ENCODE measurements at regions not wholly inside any gene's neighbourhood (a gene's known extent, or its start where the extent isn't known, plus 50 kb on each side); places are given as distances from the start of the nearest gene placed in this dataset.
A peak's percentile ranks its signal among the peaks of the same experiment; 100 is the strongest.
"Not testable (repeated sequence)": the region's sequence is repeated elsewhere in the genome, so short reads cannot be mapped to it uniquely, and the experiment has no call there.

DNA sequence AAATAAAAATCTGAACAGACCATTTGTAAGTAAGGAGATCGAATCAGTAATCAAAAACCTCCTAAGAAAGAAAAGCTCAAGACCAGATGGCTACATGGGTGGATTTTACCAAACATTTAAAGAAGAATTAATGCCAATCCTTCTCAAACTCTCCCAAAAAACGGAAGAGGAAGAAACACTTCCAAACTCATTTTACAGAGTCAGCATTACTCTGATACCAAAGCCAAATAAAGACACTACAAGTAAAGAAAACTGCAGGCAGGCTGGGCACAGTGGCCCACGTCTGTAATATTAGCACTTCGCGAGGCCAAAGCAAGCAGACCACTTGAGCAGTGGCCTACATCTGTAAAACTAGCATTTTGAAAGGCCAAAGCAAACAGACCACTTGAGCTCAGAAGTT lies 159.8 kb downstream of the DPY19L2 start:
- no peak for DNase-seq (ENCODE audit: low spot score)

DNA sequence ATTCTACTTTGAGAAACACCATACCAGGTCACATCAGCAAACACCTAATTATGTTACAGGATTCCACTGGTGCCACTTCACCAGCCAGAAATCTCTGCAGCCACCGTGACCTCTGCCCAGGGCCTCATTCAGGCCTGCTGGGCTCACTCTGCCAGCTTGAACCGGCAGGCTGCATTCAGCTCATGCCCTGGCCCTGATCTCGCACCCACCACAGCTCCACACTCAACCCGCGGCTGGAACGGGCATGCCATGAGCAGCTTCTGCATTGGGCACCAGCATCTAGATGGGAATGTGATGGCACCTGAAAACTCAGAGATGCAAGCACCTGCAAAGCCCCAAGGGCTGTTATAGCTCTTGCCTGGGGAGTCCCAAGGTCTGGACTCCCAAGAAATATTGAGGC lies 168.7 kb downstream of the DPY19L2 start:
- no peak for DNase-seq (ENCODE audit: low spot score)

DNA sequence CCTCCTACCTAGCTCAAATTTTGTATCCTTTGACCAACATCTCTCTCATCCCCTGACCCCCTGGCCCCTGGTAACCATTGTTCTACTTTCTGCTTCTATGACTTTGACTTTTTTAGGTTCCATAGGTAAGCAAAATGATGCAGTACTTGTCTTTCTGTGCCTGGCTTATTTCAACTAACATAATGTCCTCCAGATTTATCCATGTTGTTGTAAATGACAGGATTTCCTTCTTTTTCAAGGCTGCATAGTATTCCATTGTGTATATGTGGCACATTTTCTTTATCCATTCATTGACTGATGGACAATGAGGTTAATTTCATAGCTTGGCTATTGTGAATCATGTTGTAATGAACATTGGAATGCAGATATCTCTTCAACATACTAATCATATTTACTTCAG lies 170.1 kb downstream of the DPY19L2 start:
- no peak for DNase-seq (ENCODE audit: low spot score)

- no peak for DNase-seq (ENCODE audit: low spot score)
Measured at GRCh38 chr12:63496654-63497053, 171.6 kb downstream of the DPY19L2 start.

- DNase-seq (ENCODE audit: low spot score) = no peak
Measured at GRCh38 chr12:63495974-63496373, 172.3 kb downstream of the DPY19L2 start.

DNA sequence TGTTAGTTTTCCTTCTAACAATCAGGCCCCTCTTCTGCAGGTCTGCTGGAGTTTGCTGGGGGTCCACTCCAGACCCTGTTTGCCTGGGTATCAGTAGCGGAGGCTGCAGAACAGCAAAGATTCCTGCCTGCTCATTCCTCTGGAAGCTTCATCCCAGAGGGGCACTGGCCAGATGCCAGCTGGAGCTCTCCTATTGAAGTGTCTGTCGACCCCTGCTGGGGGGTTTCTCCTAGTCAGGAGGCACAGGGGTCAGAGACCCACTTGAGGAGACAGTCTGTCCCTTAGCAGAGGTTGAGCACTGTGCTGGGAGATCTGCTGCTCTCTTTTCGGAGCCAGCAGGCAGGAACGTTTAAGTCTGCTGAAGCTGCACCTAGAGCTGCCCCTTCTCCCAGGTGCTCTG lies 174.9 kb downstream of the DPY19L2 start:
- not testable (repeated sequence) for DNase-seq (ENCODE audit: low spot score)

DNA sequence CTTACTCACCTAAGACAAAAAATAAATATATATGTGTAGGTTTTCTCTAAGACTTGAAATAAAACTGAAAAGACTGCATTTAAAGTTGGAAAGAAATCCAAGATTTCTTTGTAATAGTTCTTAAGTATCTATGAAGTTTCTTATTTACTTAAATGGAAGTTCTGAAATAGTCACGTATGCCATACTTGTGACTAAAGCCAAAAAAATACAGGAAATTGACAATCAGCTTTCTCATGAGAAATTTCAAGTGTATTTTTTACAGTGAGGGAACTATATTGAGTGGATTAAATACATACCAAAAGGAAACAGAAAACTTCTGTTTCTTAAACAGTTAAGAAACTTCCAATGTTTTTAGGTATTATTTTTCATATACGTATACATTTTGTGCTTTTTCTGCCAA lies 188.1 kb downstream of the DPY19L2 start:
- DNase-seq (ENCODE audit: low spot score) = no peak

DNA sequence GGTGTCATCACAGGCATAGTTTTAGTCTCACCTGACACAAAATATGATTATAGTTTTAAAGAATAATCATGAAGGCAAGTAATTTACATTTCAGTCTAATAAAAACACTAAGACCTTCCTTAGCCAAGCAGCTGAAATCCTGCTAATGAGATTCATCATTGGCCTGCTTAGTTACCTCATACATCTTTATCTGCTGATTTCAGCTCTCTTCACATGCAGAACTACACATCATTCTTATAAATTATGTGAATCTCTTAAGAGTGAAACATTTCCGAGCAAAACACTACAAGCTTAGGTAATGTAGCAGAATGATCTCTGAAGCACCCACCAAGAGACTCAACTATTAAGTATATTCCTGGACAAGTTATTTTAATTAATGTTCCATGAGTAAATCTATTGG lies 198.1 kb downstream of the DPY19L2 start:
- no peak for DNase-seq (ENCODE audit: low spot score)

GRCh38 chr12:63467951-63468350 lies 200.3 kb downstream of the DPY19L2 start:
- no peak for DNase-seq (ENCODE audit: low spot score)

GRCh38 chr12:63457857-63458256 lies 210.4 kb downstream of the DPY19L2 start:
- peak; percentile 59 for DNase-seq (ENCODE audit: low spot score)

GRCh38 chr12:63457428-63457827 lies 210.9 kb downstream of the DPY19L2 start:
- DNase-seq (ENCODE audit: low spot score) = no peak

DNA sequence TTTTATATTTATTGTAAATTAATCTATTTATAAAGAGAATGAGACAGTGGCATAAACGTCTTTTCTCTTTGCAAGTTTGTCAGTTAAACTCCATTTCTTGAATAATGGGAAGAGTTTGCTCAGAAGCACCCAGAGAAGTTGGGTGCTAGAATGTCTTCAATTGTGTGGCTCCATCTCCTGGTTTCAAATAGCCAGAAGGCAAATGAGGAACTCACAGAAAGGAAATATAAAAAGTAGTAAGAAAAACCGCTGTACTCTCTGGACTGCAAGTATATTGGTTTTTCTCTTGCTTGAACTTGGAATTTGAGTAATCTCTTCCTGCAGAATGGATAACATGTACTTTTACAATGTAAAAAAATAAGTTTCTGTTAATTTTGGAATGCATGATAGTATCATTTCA lies 217.5 kb downstream of the DPY19L2 start:
- DNase-seq (ENCODE audit: low spot score) = no peak

- no peak for DNase-seq (ENCODE audit: low spot score)
Measured at GRCh38 chr12:63450334-63450733, 218.0 kb downstream of the DPY19L2 start.

- no peak for DNase-seq (ENCODE audit: low spot score)
Measured at GRCh38 chr12:63445224-63445880, 222.9 kb downstream of the DPY19L2 start.

DNA sequence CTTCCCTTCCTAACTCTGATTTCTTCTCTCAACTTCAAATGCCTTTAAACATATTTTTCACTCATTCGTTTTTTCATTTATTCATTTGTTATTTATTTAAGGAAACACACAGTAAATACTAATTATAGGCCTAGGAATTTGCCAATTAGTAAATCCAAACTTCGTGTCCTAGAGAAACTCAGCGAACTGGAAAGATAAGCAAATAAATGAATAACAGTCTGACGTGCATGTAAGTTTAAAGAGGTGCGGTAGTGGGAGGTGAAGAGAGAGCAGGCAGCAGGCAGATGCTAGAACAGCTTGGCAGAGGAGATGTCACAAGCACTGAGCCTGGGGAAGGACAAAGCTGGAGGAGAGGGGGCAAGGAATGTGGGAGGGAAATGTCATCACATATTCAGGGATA lies 228.2 kb downstream of the DPY19L2 start:
- no peak for DNase-seq (ENCODE audit: low spot score)

DNA sequence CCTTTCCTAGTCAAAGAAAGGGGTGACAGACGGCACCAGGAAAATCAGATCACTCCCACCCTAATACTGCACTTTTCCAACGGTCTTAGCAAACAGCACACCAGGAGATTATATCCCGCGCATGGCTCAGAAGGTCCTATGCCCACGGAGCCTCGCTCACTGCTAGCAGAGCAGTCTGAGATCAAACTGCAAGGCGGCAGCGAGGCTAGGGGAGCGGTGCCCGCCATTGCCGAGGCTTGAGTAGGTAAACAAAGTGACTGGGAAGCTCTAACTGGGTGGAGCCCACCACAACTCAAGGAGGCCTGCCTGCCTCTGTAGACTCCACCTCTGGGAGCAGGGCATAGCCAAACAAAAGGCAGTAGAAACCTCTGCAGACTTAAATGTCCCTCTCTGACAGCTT lies 233.9 kb downstream of the DPY19L2 start:
- DNase-seq (ENCODE audit: low spot score) = not testable (repeated sequence)

DNA sequence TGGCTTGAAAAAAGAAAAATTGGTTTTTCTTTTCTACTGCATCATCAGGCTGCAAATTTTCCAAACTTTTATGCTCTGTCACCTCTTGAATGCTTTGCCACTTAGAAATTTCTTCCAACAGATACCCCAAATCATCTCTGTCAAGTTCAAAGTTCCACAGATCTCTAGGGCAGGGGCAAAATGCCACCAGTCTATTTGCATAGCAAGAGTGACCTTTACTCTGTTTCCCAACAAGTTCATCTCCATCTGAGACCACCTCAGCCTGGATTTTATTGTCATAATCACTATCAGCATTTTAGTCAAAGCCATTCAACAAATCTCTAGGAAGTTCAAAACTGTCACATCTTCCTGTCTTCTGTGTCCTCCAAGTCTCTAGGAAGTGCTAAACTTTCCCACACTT lies 240.3 kb downstream of the DPY19L2 start:
- not testable (repeated sequence) for DNase-seq (ENCODE audit: low spot score)

DNA sequence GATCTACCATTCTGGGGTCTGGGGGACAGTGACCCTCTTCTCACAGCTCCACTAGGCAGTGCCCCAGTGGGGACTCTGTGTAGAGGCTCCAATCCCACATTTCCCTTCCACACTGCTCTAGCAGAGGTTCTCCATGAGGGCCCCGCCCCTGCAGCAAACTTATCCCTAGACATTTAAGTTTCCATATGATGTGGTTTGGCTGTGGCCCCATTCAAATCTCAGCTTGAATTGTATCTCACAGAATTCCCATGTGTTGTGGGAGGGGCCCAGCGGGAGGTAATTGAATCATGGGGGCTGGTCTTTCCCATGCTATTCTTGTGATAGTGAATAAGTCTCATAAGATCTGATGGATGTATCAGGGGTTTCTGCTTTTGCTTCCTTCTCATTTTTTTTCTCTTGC lies 241.3 kb downstream of the DPY19L2 start:
- not testable (repeated sequence) for DNase-seq (ENCODE audit: low spot score)

GRCh38 chr12:63424671-63425070 lies 243.6 kb downstream of the DPY19L2 start:
- no peak for DNase-seq (ENCODE audit: low spot score)

GRCh38 chr12:63423839-63424238 lies 244.5 kb downstream of the DPY19L2 start:
- DNase-seq (ENCODE audit: low spot score) = no peak

DNA sequence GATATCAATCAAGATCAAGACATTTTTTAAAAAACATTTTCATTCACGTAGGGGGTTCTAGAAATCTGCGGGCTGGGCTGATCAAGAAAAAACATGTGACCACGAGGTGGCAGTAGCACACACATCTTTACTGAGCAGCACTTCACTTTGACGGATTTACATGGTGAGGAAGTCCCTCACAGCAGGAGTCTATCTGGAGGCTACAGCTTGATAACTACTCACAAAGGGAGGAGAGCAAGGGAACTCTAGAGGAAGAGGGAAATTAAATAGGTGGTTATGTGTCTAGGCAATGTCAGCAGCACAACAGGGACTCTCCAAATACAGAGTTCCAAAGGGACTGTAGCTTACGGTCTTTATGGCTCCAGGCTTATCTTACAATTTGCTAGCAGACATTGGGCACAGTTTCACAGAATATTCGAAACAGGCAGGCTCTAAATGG lies 248.1 kb downstream of the DPY19L2 start:
- DNase-seq (ENCODE audit: low spot score) = peak; percentile 87

DNA sequence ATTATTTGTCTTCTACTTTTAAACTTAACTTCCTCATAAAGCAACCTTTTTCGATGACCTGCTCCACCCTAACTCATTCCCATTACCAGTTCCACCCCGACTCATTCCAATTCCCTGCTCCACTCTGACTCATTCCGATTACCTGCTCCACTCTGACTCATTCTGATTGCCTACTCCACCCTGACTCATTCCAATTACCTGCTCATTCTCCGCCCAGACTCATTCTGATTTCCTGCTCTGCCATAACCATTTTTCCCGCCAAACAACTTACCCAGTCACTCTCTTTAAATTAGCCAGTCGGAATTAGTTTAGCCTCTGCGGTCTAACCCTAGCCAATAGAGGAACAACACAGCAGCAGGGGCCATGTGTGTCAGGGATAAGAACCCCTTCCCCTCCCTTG lies 249.1 kb downstream of the DPY19L2 start:
- DNase-seq (ENCODE audit: low spot score) = no peak

DNA sequence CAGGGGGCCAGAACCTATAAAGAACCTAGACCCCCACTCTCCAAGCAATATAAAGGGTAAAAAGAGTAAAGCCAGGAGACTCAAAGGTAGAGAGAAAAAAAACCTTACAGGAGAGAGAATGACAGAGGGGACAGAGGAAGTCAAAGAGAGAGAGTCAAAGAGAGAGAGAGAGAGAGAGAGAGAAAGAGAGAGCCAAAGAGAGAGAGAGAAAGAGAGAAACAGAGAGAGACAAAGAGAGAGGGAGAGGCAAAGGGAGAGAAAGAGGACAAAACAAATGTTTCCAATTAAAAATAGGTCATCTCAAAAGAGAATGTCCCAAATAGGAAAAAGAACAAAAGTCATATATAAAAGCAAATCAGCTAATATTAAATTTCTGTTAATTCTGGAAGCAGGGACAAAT lies 251.5 kb downstream of the DPY19L2 start:
- DNase-seq (ENCODE audit: low spot score) = no peak

DNA sequence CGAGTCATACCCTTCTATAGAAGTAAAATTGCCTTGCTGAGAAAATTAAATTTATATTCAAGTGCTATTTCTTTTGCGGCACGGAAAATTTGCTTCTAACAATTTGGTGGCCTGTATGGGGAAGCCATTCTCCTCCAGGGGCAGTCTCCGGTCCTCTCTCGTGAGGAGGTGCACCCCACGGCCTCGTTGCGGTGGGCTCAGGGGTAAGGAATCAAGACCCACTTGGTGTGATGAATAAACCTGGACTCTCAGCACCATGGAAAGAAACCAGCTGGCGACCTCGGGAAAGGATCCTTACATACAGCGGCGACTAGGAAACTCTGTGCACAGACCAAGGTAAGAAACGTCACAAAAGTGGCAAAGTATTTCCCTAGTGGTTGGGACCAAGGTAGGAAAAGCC lies 252.9 kb downstream of the DPY19L2 start:
- no peak for DNase-seq (ENCODE audit: low spot score)

GRCh38 chr12:63410197-63410596 lies 258.1 kb downstream of the DPY19L2 start:
- no peak for DNase-seq (ENCODE audit: low spot score)
